ENCODE measurements at regions not wholly inside any gene's neighbourhood (a gene's known extent, or its start where the extent isn't known, plus 50 kb on each side); places are given as distances from the start of the nearest gene placed in this dataset.

- DNase-seq (ENCODE audit: low spot score) = no peak
Observed at GRCh38 chr13:97135883-97136282, 86.2 kb upstream of the MBNL2 start.

- no peak for DNase-seq (ENCODE audit: low spot score)
Observed at GRCh38 chr13:97136418-97136817, 85.7 kb upstream of the MBNL2 start.

DNA sequence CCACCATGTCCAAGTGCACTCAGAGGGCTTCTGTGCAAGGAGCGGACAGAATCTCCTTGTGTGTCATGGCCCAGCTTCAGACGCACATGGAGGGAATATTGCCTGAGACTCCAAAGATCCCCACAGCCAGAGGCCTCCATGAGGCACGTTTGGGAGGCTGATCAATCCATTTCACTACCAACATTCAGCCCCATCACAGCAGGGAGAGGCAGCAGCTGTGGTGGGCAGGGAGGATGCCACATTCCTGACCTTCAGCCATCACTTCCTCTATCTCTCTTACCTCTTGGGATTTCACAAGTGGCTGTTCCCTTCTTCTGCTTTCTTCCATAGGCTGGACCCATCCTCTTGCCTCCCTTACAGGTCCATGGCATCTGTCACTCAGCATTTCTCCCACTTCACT is 82.4 kb upstream of the MBNL2 start:
- no peak for DNase-seq (ENCODE audit: low spot score)

DNA sequence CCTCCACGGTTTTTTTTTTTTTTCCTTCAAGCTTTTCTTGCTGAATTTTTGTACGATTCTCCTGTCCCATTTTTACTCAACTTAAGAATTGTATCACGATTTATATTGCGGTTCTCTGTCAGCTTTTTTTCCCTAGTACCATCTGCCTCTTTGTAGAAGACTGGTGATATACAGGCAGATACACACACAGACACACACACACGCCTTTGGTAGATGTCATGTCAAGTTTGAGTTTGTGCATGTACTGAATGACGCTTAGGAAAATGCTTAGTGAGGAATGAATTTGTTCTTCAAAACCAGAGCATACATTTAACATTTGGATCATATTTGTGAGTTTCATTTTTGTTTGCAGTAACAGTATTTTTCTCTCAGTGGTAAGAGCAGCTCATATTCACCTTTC is 82.0 kb upstream of the MBNL2 start:
- DNase-seq (ENCODE audit: low spot score) = no peak

DNA sequence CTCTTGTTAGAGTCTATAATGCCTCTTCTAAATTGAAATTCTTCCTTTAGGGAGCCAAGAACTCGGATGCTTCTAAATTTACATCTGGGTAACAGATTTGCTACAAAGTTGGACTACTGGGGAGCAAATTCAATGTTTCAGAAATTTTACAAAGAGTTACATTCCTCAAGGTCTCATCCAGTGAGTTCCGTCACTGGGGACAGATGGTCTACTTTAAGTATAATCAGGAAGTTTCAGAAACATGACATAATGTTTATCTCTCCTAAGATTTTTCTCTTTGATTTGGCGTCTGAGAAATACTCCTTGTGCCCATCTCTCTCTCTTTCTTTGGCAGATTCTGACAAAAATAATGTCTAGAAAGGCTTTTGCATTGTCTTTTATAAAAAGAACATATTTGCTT is 81.5 kb upstream of the MBNL2 start:
- no peak for DNase-seq (ENCODE audit: low spot score)

DNA sequence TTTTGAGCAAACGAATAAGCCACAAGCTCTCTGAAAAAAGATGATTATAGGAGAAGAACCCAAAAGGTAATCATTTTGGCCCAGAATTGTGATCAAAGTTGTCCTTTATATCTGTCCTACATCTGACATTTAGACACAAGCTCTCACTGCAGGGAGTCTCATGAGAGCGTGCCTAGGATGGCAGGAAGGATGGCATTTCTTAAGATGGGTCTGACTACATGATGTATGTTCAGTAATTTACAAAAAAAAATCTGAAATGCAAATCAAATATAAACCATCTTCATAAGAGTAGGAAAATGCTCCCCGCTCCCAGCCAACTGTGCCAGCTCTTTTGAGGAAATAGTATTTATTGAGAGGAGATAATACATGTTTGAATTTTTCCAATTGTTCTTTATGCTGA is 81.0 kb upstream of the MBNL2 start:
- DNase-seq (ENCODE audit: low spot score) = no peak

DNA sequence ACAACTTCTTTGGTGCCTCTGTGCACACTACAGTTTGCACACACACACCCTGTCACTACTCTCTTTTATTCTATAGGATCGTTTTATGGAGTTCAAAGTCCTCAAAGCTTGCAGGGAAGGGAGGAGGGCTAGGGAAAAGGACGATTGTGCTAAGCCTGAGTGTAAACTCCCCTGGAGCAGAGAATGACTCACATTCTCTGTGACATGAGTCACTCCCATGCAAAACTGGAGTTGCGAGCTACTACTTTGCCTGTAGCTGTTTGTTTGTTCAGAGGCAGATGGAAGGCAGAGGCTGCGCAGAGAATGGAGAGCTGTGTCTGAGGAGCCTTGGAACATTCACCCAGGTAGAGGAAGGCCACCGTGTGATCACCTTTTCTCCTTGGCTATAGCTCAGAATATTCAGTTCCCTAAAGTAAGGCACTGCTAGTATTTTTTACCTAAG is 80.5 kb upstream of the MBNL2 start:
- peak; percentile 71 for DNase-seq (ENCODE audit: low spot score)

DNA sequence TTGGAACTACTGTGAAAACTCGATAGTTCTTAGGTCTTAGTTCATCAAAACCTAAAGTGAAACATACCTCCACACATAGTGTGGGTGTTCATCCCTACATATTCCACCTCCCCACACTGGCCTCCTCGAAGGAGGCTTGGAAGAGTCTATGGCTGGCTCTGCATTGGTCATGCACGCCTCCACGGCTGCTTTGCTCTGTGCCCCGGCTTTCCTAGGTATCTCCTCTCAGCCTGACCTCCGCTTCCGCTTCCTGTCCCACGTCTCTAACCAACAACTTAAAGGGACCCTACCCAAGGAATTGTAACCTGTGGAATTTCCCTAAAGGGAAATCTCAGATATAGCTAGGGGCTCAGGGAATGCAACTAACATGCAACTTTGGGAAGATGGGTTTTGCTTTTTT is 79.7 kb upstream of the MBNL2 start:
- peak; percentile 44 for DNase-seq (ENCODE audit: low spot score)

DNA sequence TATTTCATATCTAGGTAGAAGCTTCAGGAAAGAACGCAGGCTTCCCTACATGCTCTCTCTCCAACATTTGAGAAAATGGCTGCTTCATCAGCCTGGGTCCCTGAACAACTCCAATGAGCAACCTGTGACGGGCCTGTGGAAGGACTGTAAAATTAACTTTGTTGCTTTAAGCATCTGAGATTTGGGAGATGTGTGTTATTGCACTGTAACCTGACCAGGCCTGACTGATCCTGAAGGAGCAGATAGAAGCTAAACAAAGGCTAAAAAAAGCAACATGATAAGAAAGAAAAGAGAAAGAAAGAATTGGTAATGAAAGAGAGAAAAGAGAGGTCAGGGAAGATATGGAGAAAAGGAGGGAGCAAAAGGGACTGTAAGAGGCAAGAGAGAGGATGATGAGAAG is 77.1 kb upstream of the MBNL2 start:
- DNase-seq (ENCODE audit: low spot score) = no peak

- DNase-seq (ENCODE audit: low spot score) = no peak
Observed at GRCh38 chr13:97148894-97149293, 73.2 kb upstream of the MBNL2 start.

DNA sequence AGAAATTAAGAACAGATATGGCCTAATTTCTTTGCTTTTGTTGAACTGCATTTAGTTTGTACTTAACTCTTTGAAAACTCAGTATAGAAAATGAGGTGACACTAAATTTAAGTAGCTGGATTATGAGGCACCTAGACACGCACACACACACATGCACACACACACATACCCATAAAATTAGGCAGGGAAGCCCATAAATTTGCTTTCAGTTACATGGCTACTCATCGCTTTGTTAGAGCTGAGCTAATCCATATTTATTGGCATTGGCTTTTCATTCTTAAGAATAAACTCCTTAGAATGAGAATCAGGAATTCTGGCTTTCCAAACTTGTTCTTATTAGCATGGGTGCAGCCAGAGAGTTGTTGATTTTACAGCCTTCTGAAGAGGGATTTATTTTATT is 61.7 kb upstream of the MBNL2 start:
- DNase-seq (ENCODE audit: low spot score) = no peak

- DNase-seq (ENCODE audit: low spot score) = no peak
Observed at GRCh38 chr13:97161582-97162231, 60.4 kb upstream of the MBNL2 start.

GRCh38 chr13:97165502-97166425 is 56.4 kb upstream of the MBNL2 start:
- no peak for DNase-seq (ENCODE audit: low spot score)

DNA sequence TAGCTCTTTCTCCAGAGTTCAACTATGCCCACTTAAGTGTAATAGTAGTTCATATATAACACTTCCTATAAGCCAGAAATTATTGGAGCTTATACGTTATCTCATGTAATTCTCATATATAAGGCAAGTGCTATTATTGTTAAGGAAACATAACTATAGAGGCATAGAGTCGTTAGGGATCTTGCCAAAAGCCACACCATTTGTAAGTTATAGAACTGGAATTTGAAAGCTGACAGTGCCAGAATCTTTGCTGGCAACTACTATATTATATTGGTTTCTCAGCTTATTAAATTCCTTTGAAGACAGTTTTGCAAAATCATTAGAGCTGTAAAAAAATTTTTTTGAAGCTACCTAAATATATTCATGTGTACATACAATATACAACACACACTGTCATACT is 51.0 kb upstream of the MBNL2 start:
- DNase-seq (ENCODE audit: low spot score) = no peak

Data from iPS-NIHi11 (cell line).